HS-5 (cell line): ENCODE measurements at regions not wholly inside any gene's neighbourhood (a gene's known extent, or its start where the extent isn't known, plus 50 kb on each side); places are given as distances from the start of the nearest gene placed in this dataset.

Experiments
- DNase-seq: peaks from one replicate; pipeline ENCODE4 v3.0.0-alpha.2; 2012; ENCODE audit warnings: low read depth

GRCh38 chr1:88063605-88064004 lies 620.5 kb upstream of the PKN2 start:
- DNase-seq = no peak

- no peak for DNase-seq
Observed at GRCh38 chr1:88068407-88068960, 615.6 kb upstream of the PKN2 start.

GRCh38 chr1:88070956-88071355 lies 613.1 kb upstream of the PKN2 start:
- DNase-seq = no peak

- no peak for DNase-seq
Observed at GRCh38 chr1:88074661-88075060, 609.4 kb upstream of the PKN2 start.

GRCh38 chr1:88075813-88076212 lies 608.3 kb upstream of the PKN2 start:
- DNase-seq = no peak

GRCh38 chr1:88079036-88079435 lies 605.0 kb upstream of the PKN2 start:
- no peak for DNase-seq

- no peak for DNase-seq
Observed at GRCh38 chr1:88080875-88081274, 603.2 kb upstream of the PKN2 start.

GRCh38 chr1:88088481-88088880 lies 595.6 kb upstream of the PKN2 start:
- DNase-seq = no peak

GRCh38 chr1:88089961-88090360 lies 594.1 kb upstream of the PKN2 start:
- no peak for DNase-seq

- no peak for DNase-seq
Observed at GRCh38 chr1:88098881-88099280, 585.2 kb upstream of the PKN2 start.

GRCh38 chr1:88101041-88101440 lies 583.0 kb upstream of the PKN2 start:
- no peak for DNase-seq

- DNase-seq = no peak
Observed at GRCh38 chr1:88104236-88104635, 579.8 kb upstream of the PKN2 start.

- DNase-seq = no peak
Observed at GRCh38 chr1:88104886-88105285, 579.2 kb upstream of the PKN2 start.

GRCh38 chr1:88111816-88112215 lies 572.3 kb upstream of the PKN2 start:
- DNase-seq = no peak

GRCh38 chr1:88117597-88117996 lies 566.5 kb upstream of the PKN2 start:
- no peak for DNase-seq

- no peak for DNase-seq
Observed at GRCh38 chr1:88118176-88118845, 565.8 kb upstream of the PKN2 start.

GRCh38 chr1:88124614-88125013 lies 559.5 kb upstream of the PKN2 start:
- DNase-seq = no peak

- DNase-seq = no peak
Observed at GRCh38 chr1:88126467-88126866, 557.6 kb upstream of the PKN2 start.

GRCh38 chr1:88133991-88134390 lies 550.1 kb upstream of the PKN2 start:
- no peak for DNase-seq

GRCh38 chr1:88134983-88135921 lies 548.8 kb upstream of the PKN2 start:
- no peak for DNase-seq

GRCh38 chr1:88139633-88140032 lies 544.4 kb upstream of the PKN2 start:
- DNase-seq = no peak

GRCh38 chr1:88140325-88140724 lies 543.7 kb upstream of the PKN2 start:
- no peak for DNase-seq

- DNase-seq = no peak
Observed at GRCh38 chr1:88141499-88142074, 542.5 kb upstream of the PKN2 start.
